K562 (cell line): ENCODE measurements at regions not wholly inside any gene's neighbourhood (a gene's known extent, or its start where the extent isn't known, plus 50 kb on each side); places are given as distances from the start of the nearest gene placed in this dataset.

Experiments
- ATAC-seq: fragments of 200-7000 bp; cut with Tn5 transposase; 3 replicates; pipeline ENCODE4 v1.9.1; 2020; ENCODE audit warnings: moderate library complexity
- BruUV-seq: library from RNA; stranded (reverse); fragments of 400-500 nt; replicated peaks from 2 replicates; lab custom pipeline; 2021; lab: Mats Ljungman, UMichigan
- CTCF ChIA-PET: fragments of 300-600 bp; formaldehyde crosslinking; extraction: SDS; loops from one replicate; lab custom pipeline; 2021; ENCODE audit warnings: low intra/inter-chr PET ratio; lab: Yijun Ruan, JAX
- POLR2A ChIA-PET: fragments of 300-600, 350-650 bp; sonication (Branson Sonifier 250); formaldehyde crosslinking; extraction: SDS; loops from one replicate; lab custom pipeline; 2021; ENCODE audit warnings: antibody characterized with exemption, inconsistent platforms; lab: Yijun Ruan, JAX
- DNase-seq, 4 experiments: peaks; one replicate each; pipeline versions ENCODE4 v3.0.0 to v3.0.0-alpha.2; 2011 to 2018; ENCODE audit warnings: low spot score in 3 of 4, mixed read lengths in 3 of 4; ENCODE audit errors: extremely low read depth in 1 of 4
- FAIRE-seq: peaks from 2 replicates; lab custom pipeline; 2011; peaks lifted over from hg19 to GRCh38; lab: Jason Lieb, UNC
- H2AFZ ChIP-seq: 2 replicates; pipeline ENCODE4 v1.6.0; 2011; ENCODE audit warnings: low read depth, low read length, control low read depth, inconsistent platforms
- H3K27ac ChIP-seq: fragments of 200-600 bp; 3 replicates; pipeline ENCODE4 v1.8.0; 2011; ENCODE audit warnings: low read depth, mild to moderate bottlenecking, control low read depth, inconsistent platforms, low read length, moderate library complexity, mixed read lengths; ENCODE audit errors: extremely low read depth
- H3K27me3 ChIP-seq, 2 experiments: fragments of 300-600 bp in 1 of 2; 2 replicates in 1 of 2; 3 replicates in 1 of 2; pipeline versions ENCODE4 v1.6.0 to v1.8.0; 2011; ENCODE audit warnings: inconsistent platforms in 2 of 2, low read length in 2 of 2, mild to moderate bottlenecking in 1 of 2, mixed read lengths in 1 of 2, moderate library complexity in 1 of 2; ENCODE audit not compliant: control insufficient read depth in 2 of 2, insufficient read depth in 2 of 2
- H3K36me3 ChIP-seq: fragments of 300-600 bp; 3 replicates; pipeline ENCODE4 v1.8.0; 2011; ENCODE audit warnings: mild to moderate bottlenecking, low read length, inconsistent platforms; ENCODE audit not compliant: control insufficient read depth, insufficient read depth
- H3K4me1 ChIP-seq, 2 experiments: fragments of 200-600 bp in 1 of 2; replicated peaks in 1 of 2; 2 replicates in 1 of 2; 3 replicates in 1 of 2; pipeline versions ENCODE4 v1.5.1 to v1.8.0; 2011; ENCODE audit warnings: inconsistent platforms in 2 of 2, low read length in 2 of 2, mild to moderate bottlenecking in 1 of 2, mixed read lengths in 1 of 2, moderate library complexity in 1 of 2; ENCODE audit not compliant: control insufficient read depth in 2 of 2, insufficient read depth in 2 of 2
- H3K4me2 ChIP-seq: 2 replicates; pipeline ENCODE4 v1.6.1; 2011; ENCODE audit warnings: low read length, control low read depth, inconsistent platforms, mixed read lengths; ENCODE audit not compliant: insufficient read depth
- H3K4me3 ChIP-seq: fragments of 200-600 bp; sonication (generic), shearing (Covaris generic); 2 replicates; pipeline ENCODE4 v1.5.1; 2016; ENCODE audit warnings: control low read depth, inconsistent platforms
- H3K79me2 ChIP-seq: fragments of 200-600 bp; 3 replicates; pipeline ENCODE4 v1.8.0; 2011; ENCODE audit warnings: low read length, inconsistent platforms; ENCODE audit not compliant: control insufficient read depth, insufficient read depth
- H3K9ac ChIP-seq, 2 experiments: 2 replicates each; pipeline versions ENCODE4 v1.6.0 to v1.6.1; 2011; ENCODE audit warnings: low read depth in 2 of 2, low read length in 2 of 2, control low read depth in 1 of 2, inconsistent platforms in 1 of 2, mild to moderate bottlenecking in 1 of 2, mixed read lengths in 1 of 2; ENCODE audit not compliant: insufficient read depth in 1 of 2
- H3K9me1 ChIP-seq: one replicate; pipeline ENCODE4 v1.6.0; 2011; ENCODE audit warnings: inconsistent platforms, mild to moderate bottlenecking, low read length, moderate library complexity; ENCODE audit not compliant: control insufficient read depth, insufficient read depth
- H3K9me3 ChIP-seq: replicated peaks from 2 replicates; pipeline ENCODE4 v1.5.1; 2011; ENCODE audit warnings: low read depth, low read length, inconsistent platforms; ENCODE audit not compliant: control insufficient read depth, insufficient read depth
- H4K20me1 ChIP-seq: replicated peaks from 2 replicates; pipeline ENCODE4 v1.6.1; 2011; ENCODE audit warnings: low read length, inconsistent platforms, mixed read lengths; ENCODE audit not compliant: control insufficient read depth, insufficient read depth
- BDP1 ChIP-seq: IDR thresholded peaks from 3 replicates; pipeline ENCODE4 v1.6.1; 2011; ENCODE audit not compliant: insufficient read length, insufficient read depth
- DACH1 ChIP-seq: fragments of 450-650 bp; IDR thresholded peaks from 2 replicates; pipeline ENCODE4 v1.6.1; 2018; ENCODE audit not compliant: partially characterized antibody
- DPF2 ChIP-seq: fragments of 450-650 bp; IDR thresholded peaks from 2 replicates; pipeline ENCODE4 v1.6.1; 2016
- E2F3 ChIP-seq: fragments of 250-450 bp; sonication (Bioruptor Pico); IDR thresholded peaks from 2 replicates; pipeline ENCODE4 v1.4.0; 2020; ENCODE audit warnings: mild to moderate bottlenecking
- FOXA1 ChIP-seq: fragments of 450-650 bp; IDR thresholded peaks from 2 replicates; pipeline ENCODE4 v1.6.1; 2016; ENCODE audit warnings: mild to moderate bottlenecking, borderline replicate concordance
- GABPA ChIP-seq: fragments of 200-800 bp; sonication (Bioruptor generic); conservative IDR thresholded peaks from 2 replicates; pipeline ENCODE4 v1.6.1; 2016; ENCODE audit warnings: low read depth, missing genetic modification characterization, missing compliant biosample characterization
- GABPB2 ChIP-seq: fragments of 250-450 bp; sonication (Bioruptor Pico); conservative IDR thresholded peaks from 2 replicates; pipeline ENCODE4 v1.5.1; 2021; ENCODE audit warnings: mild to moderate bottlenecking
- POLR2G ChIP-seq: fragments of 200-400 bp; formaldehyde crosslinking; IDR thresholded peaks from 2 replicates; pipeline ENCODE4 v1.6.1; 2017; ENCODE audit warnings: low read depth, mild to moderate bottlenecking, antibody characterized with exemption, low read length, moderate library complexity
- PRPF4 ChIP-seq: fragments of 200-400 bp; formaldehyde crosslinking; IDR thresholded peaks from one replicate; pipeline ENCODE4 v1.6.1; 2017; ENCODE audit warnings: low read length, low read depth, mild to moderate bottlenecking; ENCODE audit not compliant: insufficient read depth, poor library complexity, severe bottlenecking
- RFX7 ChIP-seq: fragments of 250-450 bp; sonication (Bioruptor Pico); IDR thresholded peaks from 2 replicates; pipeline ENCODE4 v1.5.1; 2021; ENCODE audit warnings: mild to moderate bottlenecking
- SAP30 ChIP-seq: fragments of 200-600 bp; sonication (generic); IDR thresholded peaks from 2 replicates; pipeline ENCODE4 v1.6.1; 2012; ENCODE audit warnings: borderline replicate concordance, low read depth, mild to moderate bottlenecking, moderate library complexity, low read length, control low read depth, inconsistent platforms; ENCODE audit not compliant: insufficient read depth, poor library complexity, severe bottlenecking
- SNIP1 ChIP-seq: fragments of 450-650 bp; IDR thresholded peaks from 2 replicates; pipeline ENCODE4 v1.7.1; 2017; ENCODE audit warnings: low read depth, mild to moderate bottlenecking
- THRAP3 ChIP-seq: fragments of 450-650 bp; IDR thresholded peaks from 2 replicates; pipeline ENCODE4 v1.6.1; 2016; ENCODE audit warnings: mild to moderate bottlenecking, inconsistent platforms, borderline replicate concordance
- ZNF121 ChIP-seq: sonication (generic); formaldehyde crosslinking; conservative IDR thresholded peaks from 2 replicates; pipeline ENCODE4 v1.8.0; 2022; ENCODE audit warnings: missing genetic modification reagents
- ZNF324 ChIP-seq: fragments of 250-450 bp; sonication (Bioruptor Pico); IDR thresholded peaks from 2 replicates; pipeline ENCODE4 v1.4.0; 2020; ENCODE audit warnings: mild to moderate bottlenecking
- ZNF551 ChIP-seq: fragments of 250-450 bp; sonication (Bioruptor Pico); IDR thresholded peaks from 2 replicates; pipeline ENCODE4 v1.5.0; 2021; ENCODE audit warnings: mild to moderate bottlenecking, moderate library complexity
- WGBS: fragments of 100-300 bp; shearing (Covaris generic); methylation state at CpG from one replicate; pipeline ENCODE4 v1.1.6; 2016; ENCODE audit warnings: low coverage, mixed read lengths; ENCODE audit not compliant: insufficient coverage; ENCODE audit errors: missing lambda C conversion rate; 5-methylcytosine and 5-hydroxymethylcytosine counted together
- in situ Hi-C: fragments of 300-500 bp; cut with MboI; formaldehyde crosslinking; loops from 4 replicates; pipeline ENCODE4 v1.15.0; 2018; ENCODE audit warnings: inconsistent platforms, mixed read lengths
- intact Hi-C: fragments of 100-400 bp; cut with micrococcal nuclease; formaldehyde crosslinking; loops from 2 replicates; pipeline ENCODE4 v1.14.2; 2022
- TF ChIP-seq, protein P1 (sequence below), 2 experiments: fragments of 450-650 bp; IDR thresholded peaks; 2 replicates each; pipeline ENCODE4 v1.6.1; 2018; ENCODE audit warnings: mild to moderate bottlenecking in 2 of 2, low read depth in 1 of 2; ENCODE audit not compliant: partially characterized antibody in 2 of 2
- TF ChIP-seq, protein P2 (sequence below): fragments of 450-650 bp; formaldehyde crosslinking; IDR thresholded peaks from 2 replicates; pipeline ENCODE4 v1.4.0; 2022; ENCODE audit warnings: missing genetic modification characterization

DNA sequence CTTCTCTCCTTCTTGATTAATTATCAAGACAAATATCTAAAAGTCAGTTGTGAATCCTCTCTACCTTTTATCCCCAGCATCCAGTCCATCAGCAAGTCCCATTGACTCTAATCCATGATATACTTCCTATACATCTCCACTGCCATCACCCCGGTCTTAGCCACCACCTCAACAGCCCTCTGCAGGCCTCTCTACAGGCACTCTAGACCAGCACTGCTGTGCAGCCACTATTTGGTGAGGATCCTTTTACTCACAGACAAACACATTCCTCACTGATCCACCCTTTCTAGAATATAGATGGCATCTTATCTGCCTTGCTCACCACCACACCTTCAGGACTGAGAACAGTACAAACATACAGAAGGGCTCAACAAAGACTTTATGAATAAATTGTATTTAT, 221.7 kb downstream of the RFC3 start:
- Histone ChIP-seq H3K4me2 (no peak overlapping the region), H3K79me2 (no peaks in the 10 kb centered on the region), H3K9ac (no peak overlapping the region), H3K4me1 (no peaks in the 10 kb centered on the region), H3K27ac (no peak overlapping the region), H3K27me3 (no peaks in the 10 kb centered on the region), H3K9me1 (no peaks in the 10 kb centered on the region), H4K20me1 (no peaks in the 10 kb centered on the region), H3K36me3 (no peaks in the 10 kb centered on the region), H2AFZ (no peak overlapping the region), H3K9me3 (no peaks in the 10 kb centered on the region), H3K4me3 (no peak overlapping the region)
- ChIA-PET POLR2A (interaction anchor here (0.6 kb wide), 1 partner anchor 13 kb away, joined by 3 read pairs; no protein-coding TSS in a partner anchor), CTCF (no interaction called here)
- intact Hi-C loops = no loop called here
- no TSS peak for BruUV-seq
- FAIRE-seq = no peak
- WGBS = 0% methylated on average over 1 of the region's 1 CpG
- no peak for DNase-seq
- in situ Hi-C loops = no loop called here
- ATAC-seq = no peak
- TF ChIP-seq E2F3 (CRISPR knock-in tag) (no peak), RFX7 (CRISPR knock-in tag) (no peak), SNIP1 (no peak), GABPA (no peak), FOXA1 (no peak), BDP1 (no peak), POLR2G (no peak), ZNF324 (no peak), SAP30 (no peak), ZNF121 (CRISPR knock-in tag) (no peak), PRPF4 (no peak), DPF2 (no peak), THRAP3 (no peak), DACH1 (no peak), GABPB2 (no peak), ZNF551 (CRISPR knock-in tag) (no peak)
- TF ChIP-seq, protein P1, sequence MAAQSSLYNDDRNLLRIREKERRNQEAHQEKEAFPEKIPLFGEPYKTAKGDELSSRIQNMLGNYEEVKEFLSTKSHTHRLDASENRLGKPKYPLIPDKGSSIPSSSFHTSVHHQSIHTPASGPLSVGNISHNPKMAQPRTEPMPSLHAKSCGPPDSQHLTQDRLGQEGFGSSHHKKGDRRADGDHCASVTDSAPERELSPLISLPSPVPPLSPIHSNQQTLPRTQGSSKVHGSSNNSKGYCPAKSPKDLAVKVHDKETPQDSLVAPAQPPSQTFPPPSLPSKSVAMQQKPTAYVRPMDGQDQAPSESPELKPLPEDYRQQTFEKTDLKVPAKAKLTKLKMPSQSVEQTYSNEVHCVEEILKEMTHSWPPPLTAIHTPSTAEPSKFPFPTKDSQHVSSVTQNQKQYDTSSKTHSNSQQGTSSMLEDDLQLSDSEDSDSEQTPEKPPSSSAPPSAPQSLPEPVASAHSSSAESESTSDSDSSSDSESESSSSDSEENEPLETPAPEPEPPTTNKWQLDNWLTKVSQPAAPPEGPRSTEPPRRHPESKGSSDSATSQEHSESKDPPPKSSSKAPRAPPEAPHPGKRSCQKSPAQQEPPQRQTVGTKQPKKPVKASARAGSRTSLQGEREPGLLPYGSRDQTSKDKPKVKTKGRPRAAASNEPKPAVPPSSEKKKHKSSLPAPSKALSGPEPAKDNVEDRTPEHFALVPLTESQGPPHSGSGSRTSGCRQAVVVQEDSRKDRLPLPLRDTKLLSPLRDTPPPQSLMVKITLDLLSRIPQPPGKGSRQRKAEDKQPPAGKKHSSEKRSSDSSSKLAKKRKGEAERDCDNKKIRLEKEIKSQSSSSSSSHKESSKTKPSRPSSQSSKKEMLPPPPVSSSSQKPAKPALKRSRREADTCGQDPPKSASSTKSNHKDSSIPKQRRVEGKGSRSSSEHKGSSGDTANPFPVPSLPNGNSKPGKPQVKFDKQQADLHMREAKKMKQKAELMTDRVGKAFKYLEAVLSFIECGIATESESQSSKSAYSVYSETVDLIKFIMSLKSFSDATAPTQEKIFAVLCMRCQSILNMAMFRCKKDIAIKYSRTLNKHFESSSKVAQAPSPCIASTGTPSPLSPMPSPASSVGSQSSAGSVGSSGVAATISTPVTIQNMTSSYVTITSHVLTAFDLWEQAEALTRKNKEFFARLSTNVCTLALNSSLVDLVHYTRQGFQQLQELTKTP (IDR thresholded peaks at IDR 0.05; ENCODE audit: low read depth in 1 of 2, partially characterized antibody in 2 of 2) = no peak
- TF ChIP-seq, protein P2, sequence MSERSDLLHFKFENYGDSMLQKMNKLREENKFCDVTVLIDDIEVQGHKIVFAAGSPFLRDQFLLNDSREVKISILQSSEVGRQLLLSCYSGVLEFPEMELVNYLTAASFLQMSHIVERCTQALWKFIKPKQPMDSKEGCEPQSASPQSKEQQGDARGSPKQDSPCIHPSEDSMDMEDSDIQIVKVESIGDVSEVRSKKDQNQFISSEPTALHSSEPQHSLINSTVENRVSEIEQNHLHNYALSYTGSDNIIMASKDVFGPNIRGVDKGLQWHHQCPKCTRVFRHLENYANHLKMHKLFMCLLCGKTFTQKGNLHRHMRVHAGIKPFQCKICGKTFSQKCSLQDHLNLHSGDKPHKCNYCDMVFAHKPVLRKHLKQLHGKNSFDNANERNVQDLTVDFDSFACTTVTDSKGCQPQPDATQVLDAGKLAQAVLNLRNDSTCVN = no peak
